ENCODE measurements at regions not wholly inside any gene's neighbourhood (a gene's known extent, or its start where the extent isn't known, plus 50 kb on each side); places are given as distances from the start of the nearest gene placed in this dataset.
"Not testable (repeated sequence)": the region's sequence is repeated elsewhere in the genome, so short reads cannot be mapped to it uniquely, and the experiment has no call there.

DNA sequence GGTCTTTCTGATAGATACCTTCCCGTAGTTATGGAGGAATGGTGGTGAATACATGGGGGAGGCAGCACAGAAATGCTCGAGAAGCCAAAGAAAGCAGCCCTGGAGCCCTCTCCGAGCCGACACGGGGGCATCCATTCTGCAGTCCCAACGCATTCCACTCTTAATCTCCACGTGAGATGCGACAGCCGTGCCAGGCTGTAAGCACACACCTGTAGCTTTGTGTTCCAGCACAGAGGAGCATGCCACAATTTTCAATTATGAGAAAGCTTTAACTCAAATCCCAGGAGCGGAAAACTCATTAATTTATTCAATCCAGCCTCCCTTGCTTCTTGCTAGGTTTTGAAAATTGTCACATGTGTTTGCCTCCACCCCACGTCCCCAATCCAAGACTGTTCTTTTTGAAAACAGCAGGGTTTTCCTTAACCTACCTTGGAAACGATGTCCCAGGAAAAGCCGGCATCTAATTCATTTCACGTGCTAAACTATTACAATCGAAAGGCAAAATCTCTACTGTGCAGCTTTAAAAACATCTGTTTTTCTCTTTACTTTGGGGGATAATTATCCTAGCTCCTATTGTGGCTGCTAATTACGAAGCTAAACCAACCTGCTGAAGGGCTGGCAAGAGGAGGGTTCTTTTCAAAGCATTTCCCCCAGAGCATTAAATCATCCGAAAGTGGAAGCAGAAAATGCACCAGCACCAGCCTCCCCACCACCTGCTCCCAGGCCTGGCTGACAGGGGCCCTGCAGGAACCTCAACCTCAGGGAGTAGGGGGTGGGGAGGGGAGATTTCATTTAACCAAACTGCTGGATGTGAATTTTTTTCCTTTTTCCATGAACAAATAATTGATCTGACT is 56.0 kb upstream of the CHST15 start:
- Histone ChIP-seq H3K9me3 (ENCODE audit: low read depth, low read length) (no peaks in the 10 kb centered on the region), H3K4me3 (ENCODE audit: low read length) (no peak overlapping the region), H3K4me1 (ENCODE audit: insufficient read depth, low read length) (peaks cover 82% of the 10 kb centered on the region), H3K27me3 (ENCODE audit: insufficient read depth, low read length) (no peaks in the 10 kb centered on the region)

DNA sequence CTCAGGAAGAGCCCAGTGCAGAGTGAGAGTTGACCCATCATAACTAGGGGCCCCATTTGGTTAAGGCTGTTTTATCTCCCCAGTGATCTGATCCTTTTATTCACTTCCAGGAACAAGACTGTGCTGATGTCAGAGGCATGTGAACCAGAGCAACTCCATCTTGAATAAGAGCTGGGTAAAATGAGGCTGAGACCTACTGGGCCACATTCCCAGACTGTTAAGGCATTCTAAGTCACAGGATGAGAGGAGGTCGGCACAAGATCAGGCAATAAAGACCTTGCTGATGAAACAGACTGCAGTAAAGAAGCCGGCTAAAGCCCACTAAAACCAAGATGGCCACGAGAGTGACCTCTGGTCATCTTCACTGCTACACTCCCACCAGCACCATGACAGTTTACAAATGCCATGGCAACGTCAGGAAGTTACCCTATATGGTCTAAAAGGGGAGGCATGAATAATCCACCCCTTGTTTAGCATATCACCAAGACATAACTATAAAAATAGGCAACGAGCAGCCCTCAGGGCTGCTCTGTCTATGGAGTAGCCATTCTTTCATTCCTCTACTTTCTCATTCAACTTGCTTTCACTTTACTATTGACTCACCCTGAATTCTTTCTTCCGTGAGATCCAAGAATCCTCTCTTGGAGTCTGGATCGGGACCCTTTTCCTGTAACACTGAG is 55.3 kb upstream of the CHST15 start:
- H3K4me3 ChIP-seq (ENCODE audit: low read length); H3K27me3 ChIP-seq (ENCODE audit: insufficient read depth, low read length); H3K9me3 ChIP-seq (ENCODE audit: low read depth, low read length): not testable (repeated sequence)
- H3K4me1 ChIP-seq (ENCODE audit: insufficient read depth, low read length): peaks cover 84% of the 10 kb centered on the region

DNA sequence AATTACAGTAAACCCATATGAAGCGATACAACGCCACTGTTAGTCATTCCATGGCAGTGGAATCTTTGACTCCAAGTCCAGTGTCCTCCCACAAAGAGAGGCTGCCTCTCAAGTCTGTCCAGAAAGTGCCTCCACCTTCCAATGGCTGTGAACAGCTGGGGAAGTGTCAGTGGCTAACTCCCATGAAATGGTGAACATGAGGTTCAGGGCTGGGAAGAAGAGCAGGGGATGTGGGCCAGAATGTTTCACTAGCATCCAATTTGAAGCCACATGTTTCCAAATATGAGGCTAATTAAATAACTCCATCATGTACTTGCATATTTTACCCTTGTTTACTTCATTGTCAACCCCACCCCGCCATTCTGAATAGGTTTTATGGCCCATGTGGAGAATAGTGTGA is 53.1 kb upstream of the CHST15 start:
- H3K4me1 ChIP-seq (ENCODE audit: insufficient read depth, low read length): peaks cover 78% of the 10 kb centered on the region
- no peak overlapping the region for H3K4me3 ChIP-seq (ENCODE audit: low read length)
- H3K27me3 ChIP-seq (ENCODE audit: insufficient read depth, low read length): no peaks in the 10 kb centered on the region
- no peaks in the 10 kb centered on the region for H3K9me3 ChIP-seq (ENCODE audit: low read depth, low read length)

DNA sequence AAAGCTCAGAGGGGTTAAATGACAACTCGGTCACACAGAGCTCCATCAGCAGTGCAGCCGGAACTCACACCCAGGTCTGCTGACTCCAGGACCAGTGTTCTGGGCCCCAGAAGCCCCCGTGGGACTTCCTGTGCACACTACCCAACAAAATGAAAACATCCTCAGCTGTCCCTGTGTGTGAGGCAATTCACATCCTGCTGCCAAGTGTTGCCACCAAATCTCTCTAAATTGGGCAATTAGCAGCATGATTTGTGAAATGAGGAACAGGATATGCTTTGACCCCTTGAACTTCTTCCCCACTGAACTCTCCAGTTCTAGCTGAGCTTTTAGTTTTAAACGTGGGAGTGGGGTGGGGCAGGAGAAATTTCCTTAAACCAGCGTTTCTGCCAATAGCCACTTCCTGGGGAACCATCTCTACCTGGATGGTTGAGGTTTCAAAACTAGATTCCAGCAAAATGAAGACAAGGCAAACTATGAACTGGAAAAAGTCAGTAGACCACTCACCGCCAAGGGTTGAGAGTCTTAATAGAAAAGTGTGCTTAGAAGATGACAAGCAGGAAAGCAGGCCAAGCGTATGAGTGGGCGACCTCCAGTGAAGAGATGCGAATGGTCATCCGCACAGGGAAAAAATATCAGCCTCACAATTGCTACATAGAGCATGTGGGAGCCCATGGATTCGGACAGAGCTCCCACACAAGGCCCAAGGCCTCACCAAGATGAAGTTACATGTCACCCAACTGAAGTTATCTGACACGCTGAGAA is 51.9 kb upstream of the CHST15 start:
- Histone ChIP-seq H3K4me3 (ENCODE audit: low read length) (no peak overlapping the region), H3K27me3 (ENCODE audit: insufficient read depth, low read length) (no peaks in the 10 kb centered on the region), H3K4me1 (ENCODE audit: insufficient read depth, low read length) (peaks cover 75% of the 10 kb centered on the region), H3K9me3 (ENCODE audit: low read depth, low read length) (no peaks in the 10 kb centered on the region)

DNA sequence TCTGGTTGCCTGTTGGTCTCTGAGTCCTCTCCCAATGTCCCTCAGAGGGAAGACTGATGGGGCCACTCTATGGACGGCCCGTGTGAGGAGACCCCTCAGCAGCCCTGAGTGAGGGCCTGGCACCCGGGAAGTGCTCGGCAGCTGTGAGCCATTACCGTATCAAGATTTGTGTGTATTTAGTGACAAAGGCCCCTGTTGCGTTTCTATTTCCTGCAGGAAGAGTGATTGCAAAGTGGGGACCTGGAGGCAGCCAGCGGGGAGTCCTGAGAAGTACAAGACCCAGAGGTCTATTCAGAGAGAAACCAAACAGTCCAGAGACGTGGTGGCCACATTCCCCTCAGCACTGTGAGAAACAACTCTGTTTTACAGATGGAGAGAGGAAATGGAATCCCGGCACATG is 51.1 kb upstream of the CHST15 start:
- no peaks in the 10 kb centered on the region for H3K9me3 ChIP-seq (ENCODE audit: low read depth, low read length)
- no peak overlapping the region for H3K4me3 ChIP-seq (ENCODE audit: low read length)
- H3K4me1 ChIP-seq (ENCODE audit: insufficient read depth, low read length): peaks cover 67% of the 10 kb centered on the region
- H3K27me3 ChIP-seq (ENCODE audit: insufficient read depth, low read length): no peaks in the 10 kb centered on the region

DNA sequence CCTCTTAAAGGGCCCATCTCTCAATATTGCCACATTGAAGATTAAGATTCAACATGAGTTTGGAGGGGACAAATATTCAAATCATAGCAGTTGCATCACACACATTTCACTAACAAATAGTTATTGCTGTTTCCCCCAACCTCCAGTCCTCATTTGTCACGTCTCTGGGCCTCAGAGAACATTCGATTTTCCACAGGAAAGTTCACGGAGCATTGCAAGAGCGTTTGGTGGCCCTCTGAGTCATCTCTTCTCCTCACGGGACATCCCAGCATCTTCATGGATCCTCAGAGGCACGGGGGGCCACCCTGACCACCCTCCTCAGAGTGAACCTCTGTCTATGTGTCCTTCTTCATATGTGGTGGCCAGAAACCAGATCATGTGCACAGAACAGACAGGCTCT is 50.3 kb upstream of the CHST15 start:
- Histone ChIP-seq H3K4me3 (ENCODE audit: low read length) (no peak overlapping the region), H3K9me3 (ENCODE audit: low read depth, low read length) (no peaks in the 10 kb centered on the region), H3K27me3 (ENCODE audit: insufficient read depth, low read length) (no peaks in the 10 kb centered on the region), H3K4me1 (ENCODE audit: insufficient read depth, low read length) (peaks cover 59% of the 10 kb centered on the region)

Data from mononuclear cell (primary cell).